ENCODE measurements at regions not wholly inside any gene's neighbourhood (a gene's known extent, or its start where the extent isn't known, plus 50 kb on each side); places are given as distances from the start of the nearest gene placed in this dataset.

- TF ChIP-seq CTCF (IDR thresholded peaks at IDR 0.05) (no peak), POLR2A (IDR thresholded peaks at IDR 0.05) (no peak)
Measured at GRCh38 chr7:7117935-7118586, 64.3 kb upstream of the C1GALT1 start.
